IMR-90 (cell line): ENCODE measurements at regions not wholly inside any gene's neighbourhood (a gene's known extent, or its start where the extent isn't known, plus 50 kb on each side); places are given as distances from the start of the nearest gene placed in this dataset.

Source experiments
- ATAC-seq: fragments of 200-7000 bp; cut with Tn5 transposase; 2 replicates; pipeline ENCODE4 v1.9.1; 2020; ENCODE audit warnings: low read depth, mild to moderate bottlenecking, moderate library complexity
- BruUV-seq: library from RNA; stranded (reverse); fragments of 400-500 nt; replicated peaks from 2 replicates; lab custom pipeline; 2021; lab: Mats Ljungman, UMichigan
- CTCF ChIA-PET: fragments of 300-600 bp; formaldehyde crosslinking; extraction: SDS; loops from one replicate; lab custom pipeline; 2021; ENCODE audit warnings: antibody characterized with exemption; lab: Yijun Ruan, JAX
- POLR2A ChIA-PET: fragments of 300-600 bp; sonication (Branson Sonifier 250); formaldehyde crosslinking; loops from one replicate; lab custom pipeline; 2022; ENCODE audit warnings: antibody characterized with exemption; ENCODE audit not compliant: unreplicated experiment; lab: Charles Lee
- DNase-seq: peaks from one replicate; pipeline ENCODE4 v3.0.0; 2013
- H2AFZ ChIP-seq: replicated peaks from 2 replicates; pipeline ENCODE3; 2013; ENCODE audit warnings: low read length, mild to moderate bottlenecking; ENCODE audit not compliant: poor library complexity
- H2AK5ac ChIP-seq: 2 replicates; pipeline ENCODE4 v1.6.1; 2013; ENCODE audit warnings: low read depth, low read length, inconsistent platforms
- H2AK9ac ChIP-seq: replicated peaks from 2 replicates; pipeline ENCODE3; 2013; ENCODE audit warnings: mild to moderate bottlenecking, low read depth, low read length, moderate library complexity; ENCODE audit not compliant: poor library complexity
- H2BK120ac ChIP-seq: 2 replicates; pipeline ENCODE4 v1.6.1; 2013; ENCODE audit warnings: low read depth, low read length, inconsistent platforms
- H2BK15ac ChIP-seq: 3 replicates; pipeline ENCODE4 v1.6.1; 2013; ENCODE audit warnings: low read depth, low read length, inconsistent platforms
- H2BK20ac ChIP-seq: 2 replicates; pipeline ENCODE4 v1.6.1; 2013; ENCODE audit warnings: low read depth, mild to moderate bottlenecking, inconsistent platforms, low read length, moderate library complexity
- H2BK5ac ChIP-seq: 2 replicates; pipeline ENCODE4 v1.6.1; 2013; ENCODE audit warnings: mild to moderate bottlenecking, low read depth, low read length, inconsistent platforms; ENCODE audit not compliant: poor library complexity, severe bottlenecking
- H3K14ac ChIP-seq: replicated peaks from 2 replicates; pipeline ENCODE4 v1.6.1; 2013; ENCODE audit warnings: low read depth, low read length, inconsistent platforms
- H3K18ac ChIP-seq: 2 replicates; pipeline ENCODE4 v1.6.1; 2013; ENCODE audit warnings: low read depth, low read length, control low read depth
- H3K23ac ChIP-seq: 2 replicates; pipeline ENCODE4 v1.6.1; 2013; ENCODE audit warnings: low read depth, low read length, inconsistent platforms
- H3K27ac ChIP-seq: 2 replicates; pipeline ENCODE4 v1.5.1; 2013; ENCODE audit warnings: mild to moderate bottlenecking, control low read depth, low read length; ENCODE audit not compliant: insufficient read depth
- H3K27me3 ChIP-seq: 2 replicates; pipeline ENCODE4 v1.6.1; 2013; ENCODE audit warnings: low read length; ENCODE audit not compliant: control insufficient read depth, insufficient read depth
- H3K36me3 ChIP-seq: 2 replicates; pipeline ENCODE4 v1.6.1; 2013; ENCODE audit warnings: low read length, mixed read lengths; ENCODE audit not compliant: control insufficient read depth, insufficient read depth
- H3K4ac ChIP-seq: 2 replicates; pipeline ENCODE4 v1.6.1; 2013; ENCODE audit warnings: low read depth, low read length, inconsistent platforms
- H3K4me1 ChIP-seq: 2 replicates; pipeline ENCODE4 v1.6.1; 2013; ENCODE audit warnings: low read length, mixed read lengths; ENCODE audit not compliant: control insufficient read depth, insufficient read depth
- H3K4me2 ChIP-seq: 2 replicates; pipeline ENCODE4 v1.6.1; 2013; ENCODE audit warnings: low read depth, mild to moderate bottlenecking, control low read depth, low read length, moderate library complexity
- H3K4me3 ChIP-seq: 2 replicates; pipeline ENCODE4 v1.5.1; 2013; ENCODE audit warnings: low read depth, mild to moderate bottlenecking, control low read depth, low read length, moderate library complexity; ENCODE audit not compliant: insufficient read depth
- H3K56ac ChIP-seq: 2 replicates; pipeline ENCODE4 v1.6.1; 2013; ENCODE audit warnings: low read length, inconsistent platforms; ENCODE audit not compliant: insufficient read depth; ENCODE audit errors: extremely low read depth
- H3K79me1 ChIP-seq, 2 experiments: 2 replicates each; pipeline ENCODE4 v1.6.1; 2013; ENCODE audit warnings: low read length in 2 of 2, inconsistent platforms in 1 of 2, low read depth in 1 of 2
- H3K9ac ChIP-seq: 2 replicates; pipeline ENCODE4 v1.6.1; 2013; ENCODE audit warnings: low read depth, low read length, control low read depth
- H3K9me1 ChIP-seq: 2 replicates; pipeline ENCODE4 v1.6.1; 2013; ENCODE audit warnings: low read length, inconsistent platforms; ENCODE audit not compliant: insufficient read depth
- H3K9me3 ChIP-seq: 2 replicates; pipeline ENCODE4 v1.6.1; 2013; ENCODE audit warnings: low read length; ENCODE audit not compliant: control insufficient read depth, insufficient read depth
- H4K20me1 ChIP-seq: 2 replicates; pipeline ENCODE4 v1.6.1; 2013; ENCODE audit warnings: low read length, inconsistent platforms; ENCODE audit not compliant: insufficient read depth
- H4K5ac ChIP-seq: 2 replicates; pipeline ENCODE4 v1.6.1; 2013; ENCODE audit warnings: mild to moderate bottlenecking, low read depth, low read length, control low read depth
- H4K8ac ChIP-seq, 2 experiments: 2 replicates each; pipeline ENCODE4 v1.6.1; 2013; ENCODE audit warnings: low read depth in 2 of 2, low read length in 2 of 2, control low read depth in 1 of 2, inconsistent platforms in 1 of 2
- H4K91ac ChIP-seq: 2 replicates; pipeline ENCODE4 v1.6.1; 2013; ENCODE audit warnings: low read depth, low read length, inconsistent platforms; ENCODE audit not compliant: insufficient read depth
- BHLHE40 ChIP-seq: fragments of 150-350 bp; IDR thresholded peaks from 2 replicates; pipeline ENCODE4 v1.6.1; 2016; ENCODE audit warnings: mild to moderate bottlenecking, low read depth, low read length
- CEBPB ChIP-seq: IDR thresholded peaks from 2 replicates; pipeline ENCODE4 v1.6.1; 2012; ENCODE audit warnings: low read depth, low read length, improper control_type of control experiment
- CHD1 ChIP-seq: IDR thresholded peaks from 2 replicates; pipeline ENCODE4 v1.6.1; 2012; ENCODE audit warnings: low read depth, low read length, improper control_type of control experiment
- CTCF ChIP-seq: conservative IDR thresholded peaks from 2 replicates; pipeline ENCODE4 v1.5.1; 2012; ENCODE audit warnings: mild to moderate bottlenecking, low read depth, low read length, improper control_type of control experiment
- ELK1 ChIP-seq: fragments of 150-350 bp; IDR thresholded peaks from 2 replicates; pipeline ENCODE4 v1.6.1; 2016; ENCODE audit warnings: low read depth, mild to moderate bottlenecking, low read length, moderate library complexity, borderline replicate concordance
- FOS ChIP-seq: fragments of 150-350 bp; IDR thresholded peaks from 2 replicates; pipeline ENCODE4 v1.6.1; 2016; ENCODE audit warnings: low read depth, low read length
- MAFK ChIP-seq: IDR thresholded peaks from 2 replicates; pipeline ENCODE4 v1.6.1; 2012; ENCODE audit warnings: low read depth, low read length, improper control_type of control experiment
- MAZ ChIP-seq: IDR thresholded peaks from 2 replicates; pipeline ENCODE4 v1.6.1; 2012; ENCODE audit warnings: low read depth, mild to moderate bottlenecking, low read length, improper control_type of control experiment, moderate library complexity, borderline replicate concordance
- MXI1 ChIP-seq: IDR thresholded peaks from 2 replicates; pipeline ENCODE4 v1.6.1; 2012; ENCODE audit warnings: low read depth, mild to moderate bottlenecking, low read length, moderate library complexity, borderline replicate concordance
- NFE2L2 ChIP-seq: fragments of 150-350 bp; IDR thresholded peaks from 2 replicates; pipeline ENCODE4 v1.6.1; 2016; ENCODE audit warnings: low read depth, mild to moderate bottlenecking, low read length
- POLR2A ChIP-seq: IDR thresholded peaks from 2 replicates; pipeline ENCODE4 v1.6.1; 2012; ENCODE audit warnings: mild to moderate bottlenecking, low read depth, low read length
- RAD21 ChIP-seq: IDR thresholded peaks from 2 replicates; pipeline ENCODE4 v1.6.1; 2012; ENCODE audit warnings: low read length, improper control_type of control experiment
- RCOR1 ChIP-seq: IDR thresholded peaks from 2 replicates; pipeline ENCODE4 v1.6.1; 2012; ENCODE audit warnings: mild to moderate bottlenecking, low read length, improper control_type of control experiment; ENCODE audit not compliant: insufficient replicate concordance
- RFX5 ChIP-seq: IDR thresholded peaks from 2 replicates; pipeline ENCODE4 v1.8.0; 2012; ENCODE audit warnings: low read depth, mild to moderate bottlenecking, low read length, moderate library complexity
- SMC3 ChIP-seq: fragments of 150-350 bp; IDR thresholded peaks from 2 replicates; pipeline ENCODE4 v1.6.1; 2016; ENCODE audit warnings: low read depth, mild to moderate bottlenecking, antibody characterized with exemption, low read length, moderate library complexity
- USF2 ChIP-seq: fragments of 150-350 bp; IDR thresholded peaks from 2 replicates; pipeline ENCODE4 v1.6.1; 2017; ENCODE audit warnings: mild to moderate bottlenecking, antibody characterized with exemption, low read length, low read depth
- WGBS, 2 experiments: methylation state at CpG; one replicate each; pipeline versions ENCODE4 v1.1.5 to v1.1.7; 2013; ENCODE audit warnings: missing lambda C conversion rate in 2 of 2; ENCODE audit not compliant: insufficient read length in 1 of 2; ENCODE audit errors: extremely low coverage in 2 of 2; 5-methylcytosine and 5-hydroxymethylcytosine counted together
- dilution Hi-C: fragments of 300-500 bp; cut with HindIII; formaldehyde crosslinking; loops from one replicate; pipeline ENCODE4 v1.14.3; 2018; ENCODE audit warnings: low sequenced_read_pairs; ENCODE audit not compliant: unreplicated experiment
- in situ Hi-C: fragments of 300-500 bp; cut with MboI; formaldehyde crosslinking; loops from 3 replicates; pipeline ENCODE4 v1.14.3; 2019; ENCODE audit warnings: low sequenced_read_pairs, inconsistent platforms, mixed read lengths
- intact Hi-C: fragments of 100-400 bp; cut with micrococcal nuclease; formaldehyde crosslinking; loops from 2 replicates; pipeline ENCODE4 v1.10.0; 2022

- in situ Hi-C loops: no loop called here
- no TSS peak for BruUV-seq
- dilution Hi-C loops: no loop called here
These were observed 83.3 kb upstream of the IRX3 start for GRCh38 chr16:54369861-54370260.

More at GRCh38 chr16:54369861-54370260, 83.3 kb upstream of the IRX3 start:
- H3K23ac ChIP-seq: no peak overlapping the region
- H3K9me1 ChIP-seq: no peaks in the 10 kb centered on the region
- H2AK9ac ChIP-seq: no peak overlapping the region
- H2AK5ac ChIP-seq: no peak overlapping the region
- no peaks in the 10 kb centered on the region for H3K36me3 ChIP-seq
- no peak overlapping the region for H2BK15ac ChIP-seq
- no peak overlapping the region for H3K14ac ChIP-seq
- no CpG with 5 or more reads among the region's 8 CpGs for WGBS, 2 experiments
- no peaks in the 10 kb centered on the region for H3K27me3 ChIP-seq
- H3K4me3 ChIP-seq: no peak overlapping the region
- no peak overlapping the region for H3K9ac ChIP-seq
- H2AFZ ChIP-seq: no peak overlapping the region
- ATAC-seq: no peak
- H3K9me3 ChIP-seq: no peaks in the 10 kb centered on the region
- no peak overlapping the region for H4K8ac ChIP-seq
- H3K4me2 ChIP-seq: no peak overlapping the region
- no peaks in the 10 kb centered on the region for H4K20me1 ChIP-seq
- TF ChIP-seq ELK1: no peak
- TF ChIP-seq USF2: no peak
- TF ChIP-seq RAD21: no peak
- TF ChIP-seq RFX5: no peak
- TF ChIP-seq MXI1: no peak
- no peak for TF ChIP-seq MAZ
- no peak for TF ChIP-seq BHLHE40
- no peak for TF ChIP-seq CTCF
- no peak for TF ChIP-seq SMC3
- TF ChIP-seq RCOR1: no peak
- no peak for TF ChIP-seq CEBPB
- TF ChIP-seq MAFK: no peak
- no peak for TF ChIP-seq NFE2L2
- no peak for TF ChIP-seq FOS
- TF ChIP-seq CHD1: no peak
- no peak for TF ChIP-seq POLR2A
- H3K4ac ChIP-seq: no peak overlapping the region
- no peak overlapping the region for H2BK120ac ChIP-seq
- no peak overlapping the region for H4K5ac ChIP-seq
- H3K18ac ChIP-seq: no peak overlapping the region
- no peaks in the 10 kb centered on the region for H3K79me1 ChIP-seq
- H2BK20ac ChIP-seq: no peak overlapping the region
- no peak overlapping the region for H4K91ac ChIP-seq
- H3K27ac ChIP-seq: no peak overlapping the region
- POLR2A ChIA-PET: no interaction called here
- no peak overlapping the region for H3K56ac ChIP-seq
- no peaks in the 10 kb centered on the region; the same call in 1 of the 2 replicates for H3K4me1 ChIP-seq
- H2BK5ac ChIP-seq: no peak overlapping the region
- CTCF ChIA-PET: no interaction called here
- no peak for DNase-seq
- intact Hi-C loops: no loop called here
